NCI-H69 (cell line): ENCODE measurements at regions not wholly inside any gene's neighbourhood (a gene's known extent, or its start where the extent isn't known, plus 50 kb on each side); places are given as distances from the start of the nearest gene placed in this dataset.

Experiments
- DNase-seq: peaks from one replicate; lab custom pipeline; 2025; lab: John Stamatoyannopoulos, UW

DNA sequence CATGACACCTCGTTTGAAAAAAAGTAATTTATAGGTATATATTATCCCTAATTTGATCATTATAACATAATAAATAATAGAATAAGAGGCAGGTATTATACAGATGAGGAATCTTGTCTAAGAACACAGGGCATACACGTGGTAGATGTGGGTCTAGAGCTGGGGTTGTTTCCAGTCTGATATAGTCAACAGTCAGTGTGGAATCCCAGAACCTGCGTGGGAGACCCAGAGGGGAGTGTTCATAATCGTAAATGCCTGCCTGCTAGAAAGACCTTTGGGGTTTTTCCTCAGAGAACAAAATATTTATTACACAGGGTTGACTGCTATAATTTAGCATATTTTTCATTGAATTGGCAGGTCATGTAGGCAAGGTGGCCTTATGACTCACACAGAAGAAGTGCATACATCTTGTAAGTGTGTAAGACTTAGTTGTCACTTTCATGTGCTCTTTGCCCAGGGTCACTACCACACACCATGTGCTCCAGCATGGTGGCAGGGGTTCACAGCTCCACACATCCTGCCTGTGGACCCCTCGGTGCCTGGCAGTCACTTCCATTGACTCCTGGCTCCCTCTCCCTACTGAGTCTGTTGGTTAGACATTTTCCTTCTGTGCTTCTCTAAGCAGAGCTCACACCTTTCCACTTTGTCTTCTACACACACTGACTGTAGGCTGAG lies 94.9 kb upstream of the IKZF1 start:
- no peak for DNase-seq

DNA sequence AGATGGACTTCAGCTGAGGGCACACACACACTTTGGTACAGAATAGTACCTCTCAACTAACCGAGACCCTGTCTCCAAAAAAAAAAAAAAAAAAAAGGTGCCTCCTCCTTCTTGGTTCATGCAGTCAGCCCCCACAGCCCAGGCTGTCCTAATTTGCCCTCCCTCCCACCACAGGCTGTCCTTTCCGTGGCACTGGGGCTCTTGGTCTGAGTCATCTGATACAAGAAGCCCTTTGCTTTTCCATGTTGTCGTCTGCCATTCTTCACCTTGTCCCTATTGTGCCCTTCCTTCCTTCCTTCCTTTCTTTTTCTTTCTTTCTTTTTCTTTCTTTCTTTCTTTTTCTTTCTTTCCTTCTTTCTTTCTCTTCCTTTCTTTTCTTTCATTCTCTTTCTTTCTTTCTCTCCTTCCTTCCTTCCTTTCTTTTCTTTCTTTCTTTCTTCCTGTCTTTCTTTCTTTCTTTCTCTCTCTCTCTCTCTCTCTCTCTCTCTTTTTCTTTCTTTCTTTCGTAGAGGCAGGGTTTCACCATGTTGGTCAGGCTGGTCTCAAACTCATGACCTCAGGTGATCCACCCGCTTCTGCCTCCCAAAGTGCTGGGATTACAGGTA lies 96.0 kb upstream of the IKZF1 start:
- DNase-seq = no peak

DNA sequence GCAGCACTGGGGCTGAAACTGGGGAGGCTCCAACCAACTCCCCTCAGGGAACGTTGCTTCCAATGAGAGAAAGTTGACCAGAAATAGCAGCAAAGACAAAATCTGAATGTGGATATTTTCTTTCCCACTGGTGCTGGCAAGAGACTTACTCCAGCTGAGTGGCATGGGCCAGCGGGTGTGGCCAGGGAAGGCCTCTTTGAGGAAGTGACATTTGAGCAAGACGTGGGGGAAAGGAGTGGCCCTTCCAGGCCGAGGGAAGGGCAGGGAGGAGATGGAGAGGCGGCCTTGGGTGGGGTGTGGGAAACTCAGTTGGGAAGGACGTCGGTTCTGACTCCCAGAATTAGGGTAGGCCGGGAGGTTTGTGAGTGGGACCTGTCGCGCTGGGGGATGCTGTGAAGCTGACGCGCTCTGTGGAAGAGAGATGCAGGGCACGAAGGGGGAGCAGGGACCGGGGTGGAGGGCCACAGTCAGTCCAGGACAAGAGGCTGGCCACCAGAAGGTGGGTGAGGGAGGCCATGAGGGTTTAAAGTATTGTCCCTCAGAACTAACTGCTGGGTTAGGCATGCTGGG lies 96.7 kb upstream of the IKZF1 start:
- no peak for DNase-seq

DNA sequence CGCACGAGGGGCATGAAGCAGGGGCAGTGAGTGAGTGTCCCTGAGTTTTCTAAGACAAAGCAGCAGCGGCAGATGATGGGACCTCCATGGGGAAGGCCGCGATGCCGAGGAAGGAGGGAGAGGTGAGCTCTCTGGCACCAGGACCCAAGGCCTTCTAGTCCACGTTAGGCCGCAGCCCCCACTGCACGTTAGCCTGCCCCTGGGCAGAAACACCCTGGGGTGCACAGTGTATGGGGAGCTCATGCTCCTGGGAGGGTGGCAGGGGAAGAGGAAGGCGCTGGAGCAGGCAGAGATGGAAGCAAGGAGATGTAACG lies 97.3 kb upstream of the IKZF1 start:
- no peak for DNase-seq

DNA sequence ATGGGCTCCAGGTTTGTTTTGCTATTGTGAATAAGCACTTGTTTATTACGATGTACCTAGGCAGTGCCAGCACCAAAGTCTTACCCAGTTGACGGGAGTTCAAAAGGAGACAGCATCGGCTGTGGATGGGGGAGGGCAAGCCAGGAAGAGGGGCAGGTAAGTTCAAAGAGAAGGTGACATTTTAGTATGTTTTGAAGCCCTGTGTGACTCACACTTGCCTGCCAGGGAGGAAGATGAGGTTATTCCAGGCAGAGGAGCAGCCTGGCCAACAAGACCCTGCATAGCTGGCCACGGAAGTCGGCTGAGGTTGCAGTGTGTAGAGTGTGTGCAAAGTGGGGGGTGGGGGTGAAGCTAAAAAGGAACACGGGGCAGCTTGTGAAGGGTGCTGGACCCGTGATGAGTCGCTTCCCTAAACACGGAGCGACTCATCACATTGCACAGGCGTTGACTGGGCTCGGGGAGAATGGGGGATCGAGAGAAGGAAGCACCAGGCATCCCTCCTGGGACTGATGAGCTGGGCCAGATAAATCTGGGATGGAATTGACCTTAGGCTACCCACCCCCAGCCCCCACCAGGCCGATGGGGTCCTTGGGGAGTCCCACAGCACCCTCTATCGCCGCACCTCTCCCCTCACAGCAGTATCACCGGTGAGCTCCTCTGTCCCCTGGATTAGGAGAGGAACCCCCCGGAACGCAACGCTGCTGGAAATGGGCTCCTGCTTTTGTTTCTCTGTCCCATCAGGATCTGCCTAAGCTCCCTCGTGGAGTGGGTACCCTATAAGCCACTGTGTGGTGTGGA lies 97.9 kb upstream of the IKZF1 start:
- DNase-seq = no peak

DNA sequence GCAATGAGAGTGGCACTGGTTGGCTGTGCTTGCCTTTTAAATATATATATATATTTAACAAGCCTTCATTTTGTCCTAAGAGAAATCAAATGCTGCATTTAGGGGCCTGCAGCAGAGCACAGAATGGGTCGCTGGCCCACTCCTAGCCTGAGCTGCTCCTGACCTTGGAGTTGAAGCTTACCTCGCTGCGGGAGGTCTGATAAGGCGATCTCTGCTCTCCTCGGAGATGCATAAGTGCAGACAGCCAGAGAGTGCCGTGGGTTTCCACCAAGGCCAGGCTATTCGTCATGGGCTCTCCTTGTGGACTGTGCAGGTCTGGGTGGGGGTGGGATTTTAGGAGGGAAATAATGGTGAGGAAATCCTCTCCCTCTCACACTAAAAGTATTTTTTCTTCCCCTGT lies 99.5 kb upstream of the IKZF1 start:
- DNase-seq = no peak

DNA sequence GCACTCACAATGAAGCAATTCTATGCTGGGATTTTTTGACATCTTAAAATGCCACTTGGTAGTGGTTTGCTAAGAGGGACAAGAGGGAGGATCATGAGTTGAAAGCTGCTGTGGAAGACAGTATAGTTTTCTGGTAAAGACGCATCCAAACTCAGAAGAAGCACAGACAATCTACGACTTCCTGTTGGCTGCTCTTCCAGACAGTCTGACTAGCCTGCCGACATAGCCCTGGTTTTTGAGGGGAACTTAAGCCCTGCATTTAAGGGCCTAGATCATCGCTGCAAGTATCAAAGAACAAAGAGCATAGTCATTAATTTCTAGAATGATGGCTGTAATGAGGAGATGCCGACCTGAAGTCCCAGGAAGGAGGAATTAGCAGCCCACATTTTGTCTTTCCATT lies 99.9 kb upstream of the IKZF1 start:
- no peak for DNase-seq

DNA sequence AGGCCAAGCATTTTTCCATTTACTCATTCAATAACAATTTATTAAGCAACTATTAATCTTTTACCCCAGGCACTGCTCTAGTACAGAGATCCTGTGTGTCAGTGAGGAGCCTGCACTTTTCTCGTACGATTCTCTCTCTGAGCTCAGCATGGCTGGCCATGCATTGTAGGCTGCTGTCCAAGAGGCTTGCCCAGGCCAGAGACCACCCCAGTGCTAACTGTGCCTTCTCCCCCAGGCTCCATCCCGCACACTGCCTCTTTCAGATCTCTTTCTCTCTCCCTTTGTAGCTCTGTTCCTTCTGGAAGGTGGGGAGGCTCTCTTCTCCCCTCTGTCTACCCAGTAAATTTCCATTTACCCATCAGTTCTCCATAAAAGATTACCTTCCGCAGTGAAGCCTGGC lies 101.0 kb upstream of the IKZF1 start:
- no peak for DNase-seq

DNA sequence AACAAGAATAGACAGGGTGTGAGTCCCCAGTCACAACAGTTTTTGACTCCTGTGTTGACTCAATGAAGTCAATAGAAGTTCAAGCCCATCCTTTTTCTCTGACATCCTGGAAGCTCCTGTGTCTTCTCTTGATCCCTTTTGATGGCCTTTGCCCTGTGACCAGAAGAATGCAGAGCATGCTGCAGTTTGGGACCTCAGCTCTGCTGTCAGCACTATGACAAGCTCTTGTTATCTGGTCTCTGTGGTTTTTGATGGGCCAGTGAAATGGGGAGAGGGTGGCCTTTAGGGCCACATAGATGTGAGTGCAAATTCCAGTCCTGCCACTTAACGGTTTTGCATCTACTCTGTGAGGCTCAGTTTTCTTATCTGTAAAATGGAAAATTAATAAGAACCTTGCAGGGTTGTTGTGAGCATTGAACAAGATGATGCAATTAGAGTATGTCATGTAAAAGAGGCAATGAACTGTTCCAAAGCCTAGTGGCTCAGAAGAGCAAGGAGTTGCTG lies 102.4 kb upstream of the IKZF1 start:
- no peak for DNase-seq

DNA sequence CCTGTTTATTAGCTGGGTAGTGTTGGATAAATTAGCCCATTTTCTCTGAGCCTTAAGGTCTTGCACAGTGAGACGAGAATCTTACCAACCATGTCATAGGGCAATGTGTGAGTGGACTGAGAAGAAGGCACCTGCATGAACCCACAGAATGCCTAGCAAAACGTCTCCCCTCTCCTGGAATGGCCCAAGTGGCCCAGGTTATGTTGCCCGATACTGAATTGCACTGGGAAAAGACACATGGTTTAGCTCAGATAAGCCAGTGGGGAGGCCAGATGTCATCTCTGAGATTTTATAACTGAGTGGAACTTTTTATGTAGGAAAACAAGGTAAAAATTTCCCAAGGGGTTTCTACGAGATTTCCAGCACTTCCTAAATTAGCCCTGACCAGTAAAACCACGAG lies 104.7 kb upstream of the IKZF1 start:
- DNase-seq = no peak

DNA sequence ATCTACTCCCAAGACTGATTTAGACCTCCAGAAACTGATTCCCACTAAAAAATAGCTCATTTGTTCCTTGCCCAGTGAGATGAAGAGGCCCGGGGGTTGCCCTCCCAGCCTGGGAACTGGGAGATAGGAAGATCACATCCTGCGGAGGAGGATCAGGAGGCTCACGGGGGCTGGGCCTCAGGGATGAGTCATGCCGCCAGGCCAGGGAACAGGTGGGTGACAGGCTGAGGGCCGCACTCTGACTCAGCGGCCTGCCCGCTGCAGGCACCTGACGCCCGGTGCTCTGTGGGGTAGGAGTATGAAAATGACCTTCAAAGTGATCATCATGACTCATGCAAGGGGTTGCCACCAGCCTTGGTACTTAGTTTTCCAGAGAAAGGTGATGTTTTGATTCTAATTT lies 104.5 kb upstream of the ZPBP start:
- peak; percentile 33 for DNase-seq

DNA sequence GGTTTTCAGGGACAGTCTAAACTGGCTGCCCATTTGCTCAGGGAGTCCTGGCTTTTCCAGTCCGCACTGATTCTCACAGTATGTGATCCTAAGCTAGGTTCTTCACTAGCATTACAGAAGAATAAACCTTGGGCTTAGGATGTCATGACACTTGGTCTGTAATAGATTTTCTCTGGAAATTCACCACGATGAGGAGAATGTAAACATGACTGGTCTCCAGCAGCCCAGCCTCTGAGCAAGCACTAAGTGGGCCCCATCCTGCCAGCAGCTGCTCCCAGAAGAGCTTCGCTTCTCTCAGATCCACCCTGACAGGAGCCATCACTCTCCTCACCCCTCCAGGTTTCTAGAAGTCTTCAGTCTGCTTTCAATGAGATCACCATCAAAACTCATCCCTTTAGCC lies 103.7 kb upstream of the ZPBP start:
- DNase-seq = no peak

DNA sequence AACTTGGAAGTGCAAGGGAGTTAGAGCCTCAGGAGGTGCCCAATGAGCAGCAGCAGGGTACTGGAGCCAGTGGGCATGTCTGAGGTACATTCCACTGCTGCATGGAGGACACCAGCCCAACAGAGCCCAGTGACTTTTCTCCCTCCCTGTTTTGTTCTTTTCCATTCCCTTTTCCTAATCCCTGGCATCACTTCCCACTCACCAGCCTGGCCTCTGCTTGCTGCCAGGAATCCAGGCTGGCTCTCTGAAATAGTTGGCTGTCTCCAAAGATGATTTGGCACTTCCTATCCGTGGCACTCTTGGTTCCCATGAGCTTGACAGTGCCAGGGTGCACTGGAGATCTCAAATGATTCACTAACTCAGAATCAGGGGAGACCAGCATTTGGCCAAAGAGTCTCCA lies 97.7 kb upstream of the ZPBP start:
- DNase-seq = no peak

DNA sequence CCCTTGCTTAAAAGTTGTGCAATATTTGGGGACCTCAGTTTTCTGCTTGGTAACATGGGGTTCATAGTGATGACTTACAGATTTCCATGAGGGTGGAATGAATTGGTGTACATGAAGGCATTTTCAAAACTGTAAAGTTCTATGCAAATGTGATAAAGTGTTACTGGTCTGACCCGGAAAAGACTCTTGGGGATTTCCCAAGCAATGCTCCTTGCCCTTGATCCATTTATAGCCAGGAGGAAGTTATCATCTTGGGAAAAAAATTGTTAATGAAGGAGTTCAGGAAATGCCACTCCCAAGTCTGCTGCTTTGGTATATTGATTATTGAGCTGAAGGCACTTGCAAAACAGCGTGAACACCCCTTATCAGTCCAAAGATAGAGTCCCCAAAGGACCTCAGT lies 96.3 kb upstream of the ZPBP start:
- DNase-seq = no peak

DNA sequence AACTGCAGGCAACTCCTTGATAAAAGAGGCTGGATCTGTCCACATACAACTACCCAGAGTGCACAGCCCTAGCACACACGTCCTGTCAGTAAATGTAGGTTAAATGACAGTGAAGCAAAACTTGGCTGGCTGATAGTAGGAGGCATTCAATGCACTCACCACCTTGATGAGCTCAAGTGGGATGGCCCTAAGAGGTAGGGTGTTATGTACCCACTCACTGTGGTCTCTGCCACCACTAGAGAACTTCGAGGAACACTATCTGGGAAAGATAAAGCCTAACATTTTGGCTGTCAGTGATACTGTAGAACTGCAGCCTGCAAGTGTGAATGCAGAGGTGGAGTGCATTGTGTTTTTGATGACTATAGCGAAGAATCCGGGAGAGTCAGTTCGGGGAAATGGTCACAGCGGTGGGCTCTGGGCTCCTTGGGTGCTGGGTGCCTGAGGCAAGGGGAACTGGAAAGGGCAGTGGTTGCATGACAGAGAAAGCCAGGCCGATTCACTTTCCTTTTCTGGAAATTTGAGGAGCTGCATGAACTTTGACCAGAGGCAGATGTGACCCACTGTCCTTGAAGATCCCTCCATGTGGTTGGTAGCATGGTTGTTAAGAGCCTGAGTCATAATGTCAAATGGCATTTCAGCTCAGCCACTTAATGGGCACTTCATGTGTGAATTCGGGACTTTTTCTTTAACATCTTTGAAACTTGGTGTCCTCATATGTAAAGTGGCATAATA lies 93.1 kb upstream of the ZPBP start:
- DNase-seq = no peak

DNA sequence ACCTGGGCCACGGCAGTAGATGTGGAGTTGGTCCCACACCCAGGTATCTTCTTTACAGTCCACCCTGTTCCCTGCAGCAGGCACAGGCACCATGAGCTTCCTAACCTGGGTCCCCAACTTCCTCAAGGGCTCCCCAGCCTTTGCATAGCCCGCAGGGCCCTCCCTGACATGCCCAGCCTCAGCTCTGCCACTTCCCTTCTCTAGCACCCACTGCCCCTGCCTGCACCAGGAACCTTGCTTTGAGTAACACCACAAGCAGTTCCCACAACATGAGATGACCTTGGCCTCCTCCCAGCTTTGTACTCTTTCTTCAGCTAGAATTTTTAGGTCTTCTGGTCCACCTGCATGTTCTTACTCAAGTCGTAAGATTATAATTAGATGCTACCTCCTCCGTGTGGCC lies 92.2 kb upstream of the ZPBP start:
- DNase-seq = no peak

DNA sequence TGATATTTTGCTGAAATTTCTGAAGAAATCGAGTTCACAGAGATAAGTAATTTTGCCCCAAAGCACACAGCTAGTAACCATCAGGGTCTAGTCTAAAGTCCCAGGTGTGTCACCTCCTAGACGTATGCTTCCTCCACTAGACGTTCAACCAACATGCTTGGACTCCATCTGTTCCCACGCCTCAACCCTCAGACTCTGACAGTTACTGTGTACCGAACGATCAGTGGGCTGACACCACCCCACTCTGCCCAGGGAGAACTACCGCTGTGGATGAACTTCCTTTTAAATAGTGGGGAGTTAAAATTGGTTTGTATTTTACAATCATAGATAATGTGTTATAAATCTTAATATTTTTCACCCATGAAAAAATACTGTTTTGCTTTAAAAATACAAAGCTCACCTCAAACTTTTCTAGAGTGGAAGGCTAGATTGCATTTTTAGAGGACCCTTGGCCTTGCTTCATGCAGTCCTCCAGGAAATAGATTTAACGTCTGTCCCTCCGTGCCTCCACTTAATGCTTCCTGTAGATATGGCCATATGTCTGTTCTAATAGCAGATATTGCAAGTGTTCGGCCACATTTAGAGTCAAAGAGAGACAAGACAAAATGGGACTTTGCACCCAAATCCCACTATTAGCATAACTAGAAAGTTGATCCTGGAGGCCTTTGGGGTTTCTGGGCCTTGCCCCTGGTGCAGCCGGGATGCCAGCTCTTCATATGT lies 91.4 kb upstream of the ZPBP start:
- no peak for DNase-seq

DNA sequence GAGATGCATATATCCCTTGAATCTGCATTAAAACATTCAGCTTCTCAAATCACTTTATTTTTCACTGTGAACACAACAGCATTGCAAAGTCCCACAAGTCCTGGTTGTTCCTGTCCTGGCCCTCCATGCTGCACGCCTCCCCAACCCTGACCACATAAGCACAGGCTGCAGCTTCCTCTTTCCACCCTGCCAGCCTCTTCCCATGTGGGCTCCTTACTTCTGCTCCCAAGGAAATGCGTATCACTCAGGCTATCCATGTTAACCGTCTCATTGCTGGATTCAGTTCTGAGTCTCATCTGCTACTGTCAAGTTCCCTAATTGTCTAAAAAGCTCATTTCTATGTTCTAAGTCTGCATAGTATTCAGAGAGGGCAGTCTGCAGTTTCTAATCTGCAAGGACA lies 89.7 kb upstream of the ZPBP start:
- no peak for DNase-seq

DNA sequence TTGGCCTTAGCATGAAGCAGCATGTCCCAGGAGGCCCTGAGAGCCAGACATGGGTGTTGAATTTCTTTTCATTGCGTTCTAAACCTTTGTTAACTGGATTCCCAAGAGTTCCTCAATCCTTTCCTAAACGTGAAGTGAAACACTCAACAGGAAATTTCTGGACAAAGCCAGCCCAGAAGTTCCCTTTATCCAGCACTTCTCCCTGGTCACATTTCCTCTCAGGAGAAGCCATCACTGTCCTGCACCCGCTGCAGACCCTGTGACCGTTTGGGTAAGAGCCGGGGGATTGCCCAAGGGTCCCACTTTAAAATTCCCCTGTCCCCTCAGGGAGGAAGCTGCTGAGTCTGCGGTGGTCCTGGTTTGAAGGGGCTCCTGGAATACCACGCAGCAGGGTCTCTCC lies 88.0 kb upstream of the ZPBP start:
- no peak for DNase-seq

DNA sequence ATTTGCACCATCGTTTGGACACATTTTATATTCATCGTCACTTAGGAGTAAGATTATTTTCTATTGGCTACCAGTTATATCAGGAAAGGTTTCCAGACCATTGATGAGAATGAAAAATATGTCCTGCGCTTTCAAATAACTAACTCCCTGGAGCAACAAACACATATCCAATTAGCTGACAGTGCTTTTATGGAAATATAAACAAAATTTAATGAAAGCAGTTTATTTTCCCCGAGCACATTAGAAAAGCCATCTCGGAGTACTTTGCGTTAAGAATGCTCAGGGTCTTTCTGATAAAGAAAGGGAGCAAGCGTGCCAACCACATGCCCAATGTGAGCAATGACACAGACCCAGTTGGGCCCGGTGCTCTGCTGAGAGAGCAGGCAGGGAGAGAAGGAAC lies 85.1 kb upstream of the ZPBP start:
- no peak for DNase-seq

DNA sequence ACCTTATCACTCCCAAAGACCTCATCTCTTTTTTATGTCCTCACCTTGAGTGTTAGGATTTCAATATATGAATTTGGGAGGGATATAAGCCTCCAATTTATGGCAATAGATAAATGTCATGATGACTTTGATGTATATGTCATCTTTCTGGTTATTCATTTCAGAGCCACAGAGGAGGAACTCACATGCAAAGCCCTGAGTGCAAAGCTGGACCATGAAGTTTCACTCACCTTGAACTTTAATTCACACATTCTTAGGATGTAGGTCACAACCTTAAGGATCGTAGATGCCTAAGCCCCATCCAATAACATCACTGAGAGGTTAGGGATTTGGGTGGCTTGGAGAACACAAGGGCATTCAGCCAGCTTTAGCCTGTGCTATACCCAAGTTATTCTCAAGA lies 81.9 kb upstream of the ZPBP start:
- no peak for DNase-seq
